Naive thymus-derived CD4-positive, alpha-beta T cell (primary cell): ENCODE measurements at regions not wholly inside any gene's neighbourhood (a gene's known extent, or its start where the extent isn't known, plus 50 kb on each side); places are given as distances from the start of the nearest gene placed in this dataset.

Source experiments
- ATAC-seq: fragments of 150-1000 bp; cut with Tn5 transposase; 2 replicates; pipeline ENCODE4 v1.10.0; 2021; ENCODE audit warnings: mild to moderate bottlenecking, moderate library complexity
- CTCF ChIA-PET: fragments of 350-600 bp; sonication (Branson Sonifier 250); formaldehyde crosslinking; loops from one replicate; lab custom pipeline; 2021; ENCODE audit warnings: antibody characterized with exemption; lab: Charles Lee
- POLR2A ChIA-PET: fragments of 350-600 bp; sonication (Branson Sonifier 250); formaldehyde crosslinking; loops from one replicate; lab custom pipeline; 2021; ENCODE audit warnings: antibody characterized with exemption, inconsistent platforms; lab: Charles Lee
- DNase-seq, 9 donors: peaks; one replicate each; pipeline versions ENCODE4 v3.0.0 to v3.0.0-alpha.2; 2020 to 2022; ENCODE audit warnings: mixed read lengths in 1 of 9
- H3K27ac ChIP-seq: one replicate; pipeline ENCODE4 v1.7.0; 2013; ENCODE audit warnings: mild to moderate bottlenecking, low read depth, low read length, moderate library complexity
- H3K27me3 ChIP-seq, 2 donors: one replicate each; pipeline ENCODE4 v1.7.0; 2013; ENCODE audit warnings: low read length in 2 of 2, mild to moderate bottlenecking in 2 of 2, moderate library complexity in 2 of 2; ENCODE audit not compliant: control insufficient read depth in 2 of 2, insufficient read depth in 2 of 2
- H3K36me3 ChIP-seq, 3 experiments: 1 replicate in 2 of 3; 2 replicates in 1 of 3; pipeline ENCODE4 v1.7.0; 2013; ENCODE audit warnings: low read length in 3 of 3, mild to moderate bottlenecking in 3 of 3, moderate library complexity in 1 of 3; ENCODE audit not compliant: insufficient read depth in 3 of 3, control insufficient read depth in 2 of 3
- H3K4me1 ChIP-seq, 2 donors: one replicate each; pipeline ENCODE4 v1.7.0; 2013; ENCODE audit warnings: low read length in 2 of 2, mild to moderate bottlenecking in 2 of 2, moderate library complexity in 1 of 2; ENCODE audit not compliant: control insufficient read depth in 2 of 2, insufficient read depth in 2 of 2
- H3K4me3 ChIP-seq: 2 replicates; pipeline ENCODE4 v1.7.0; 2013; ENCODE audit warnings: mild to moderate bottlenecking, low read length
- H3K9me3 ChIP-seq, 3 experiments: 1 replicate in 2 of 3; 2 replicates in 1 of 3; pipeline ENCODE4 v1.7.0; 2013; ENCODE audit warnings: low read length in 3 of 3; ENCODE audit not compliant: control insufficient read depth in 2 of 3
- H3K27ac Mint-ChIP-seq, 9 donors: one replicate each; pipeline ENCODE4 v1.8.0; 2020 to 2022; ENCODE audit warnings: mixed read lengths in 9 of 9, mild to moderate bottlenecking in 8 of 9, moderate library complexity in 5 of 9, inconsistent platforms in 2 of 9
- H3K27me3 Mint-ChIP-seq, 5 donors: one replicate each; pipeline ENCODE4 v1.8.0; 2021 to 2022; ENCODE audit warnings: mixed read lengths in 5 of 5, mild to moderate bottlenecking in 1 of 5
- H3K36me3 Mint-ChIP-seq, 5 donors: one replicate each; pipeline ENCODE4 v1.8.0; 2020 to 2022; ENCODE audit warnings: mixed read lengths in 5 of 5, mild to moderate bottlenecking in 3 of 5, inconsistent platforms in 1 of 5
- H3K4me1 Mint-ChIP-seq, 7 donors: one replicate each; pipeline ENCODE4 v1.8.0; 2020 to 2022; ENCODE audit warnings: mixed read lengths in 7 of 7, mild to moderate bottlenecking in 3 of 7, inconsistent platforms in 1 of 7
- H3K4me3 Mint-ChIP-seq, 10 donors: one replicate each; pipeline ENCODE4 v1.8.0; 2020 to 2022; ENCODE audit warnings: mild to moderate bottlenecking in 10 of 10, mixed read lengths in 10 of 10, moderate library complexity in 6 of 10, inconsistent platforms in 2 of 10
- H3K9me3 Mint-ChIP-seq, 11 donors: one replicate each; pipeline ENCODE4 v1.8.0; 2020 to 2022; ENCODE audit warnings: mixed read lengths in 11 of 11, mild to moderate bottlenecking in 4 of 11, inconsistent platforms in 1 of 11, moderate library complexity in 1 of 11
- intact Hi-C, 2 donors: fragments of 100-400 bp; cut with micrococcal nuclease; formaldehyde crosslinking; loops; one replicate each; pipeline ENCODE4 v1.15.1; 2023

GRCh38 chrX:39504227-39504626 is 593.5 kb downstream of the BCOR start:
- no peaks in the 10 kb centered on the region for H3K36me3 Mint-ChIP-seq
- H3K27me3 Mint-ChIP-seq: no peaks in the 10 kb centered on the region
- H3K27ac ChIP-seq: no peak overlapping the region
- ChIA-PET POLR2A (no interaction called here), CTCF (interaction anchor here (0.6 kb wide), 1 partner anchor 34 kb away, joined by 3 read pairs; no protein-coding TSS in a partner anchor)
- intact Hi-C loops: no loop called here
- peaks cover 0 to 10% (median 0%) of the 10 kb centered on the region in 11 donors for H3K9me3 Mint-ChIP-seq
- no peaks in the 10 kb centered on the region for H3K36me3 ChIP-seq
- peaks cover 4 to 7% of the 10 kb centered on the region in 2 donors for H3K4me1 ChIP-seq
- ATAC-seq (no peak), DNase-seq (no peak)
- peaks cover 0 to under 1% (median 0%) of the 10 kb centered on the region in 3 experiments for H3K9me3 ChIP-seq
- H3K4me3 ChIP-seq: no peak overlapping the region
- no peak overlapping the region for H3K27ac Mint-ChIP-seq
- H3K4me1 Mint-ChIP-seq: peaks cover 5 to 19% (median 15%) of the 10 kb centered on the region in 7 donors
- no peak overlapping the region for H3K4me3 Mint-ChIP-seq
- no peaks in the 10 kb centered on the region for H3K27me3 ChIP-seq

GRCh38 chrX:39504850-39505259 is 592.9 kb downstream of the BCOR start:
- H3K27ac ChIP-seq: no peak overlapping the region
- H3K27ac Mint-ChIP-seq: no peak overlapping the region
- H3K4me1 ChIP-seq: peaks cover 4 to 7% of the 10 kb centered on the region in 2 donors
- no peak overlapping the region for H3K4me3 Mint-ChIP-seq
- H3K4me1 Mint-ChIP-seq: peaks cover 8 to 22% (median 18%) of the 10 kb centered on the region in 7 donors
- no peaks in the 10 kb centered on the region for H3K27me3 Mint-ChIP-seq
- no peaks in the 10 kb centered on the region for H3K36me3 ChIP-seq
- H3K27me3 ChIP-seq: no peaks in the 10 kb centered on the region
- intact Hi-C loops: no loop called here
- ChIA-PET POLR2A (no interaction called here), CTCF (interaction anchor here (0.6 kb wide), 1 partner anchor 34 kb away, joined by 3 read pairs; no protein-coding TSS in a partner anchor)
- peaks cover 0 to 5% (median 0%) of the 10 kb centered on the region in 3 experiments for H3K9me3 ChIP-seq
- DNase-seq (no peak), ATAC-seq (no peak)
- peaks cover 0 to 4% (median 0%) of the 10 kb centered on the region in 5 donors for H3K36me3 Mint-ChIP-seq
- no peak overlapping the region for H3K4me3 ChIP-seq
- H3K9me3 Mint-ChIP-seq: peaks cover 0 to 16% (median 0%) of the 10 kb centered on the region in 11 donors

DNA sequence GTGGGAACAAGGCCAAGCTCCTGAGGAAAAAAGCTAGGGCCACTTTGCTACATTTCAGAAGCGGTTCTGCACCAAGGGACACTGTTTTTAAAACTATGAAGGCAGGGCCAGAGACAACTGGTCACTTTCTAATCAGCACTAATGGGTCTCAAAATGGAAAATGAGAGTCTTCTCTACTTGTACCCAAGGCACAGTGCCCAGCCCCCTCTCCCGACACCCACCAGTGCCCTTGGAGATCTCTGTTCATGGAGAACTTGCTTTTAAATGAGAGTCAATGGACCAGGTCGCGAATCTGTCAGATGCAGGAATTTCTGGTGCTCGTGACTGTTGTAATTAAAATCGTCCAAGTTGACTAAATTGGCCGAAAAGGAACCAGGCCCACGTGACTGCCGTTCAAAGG is 591.6 kb downstream of the BCOR start:
- no peak overlapping the region for H3K27ac ChIP-seq
- no peaks in the 10 kb centered on the region for H3K27me3 ChIP-seq
- intact Hi-C loops: no loop called here
- Mint-ChIP-seq H3K27me3 (no peaks in the 10 kb centered on the region), H3K36me3 (peaks cover 0 to 4% (median 0%) of the 10 kb centered on the region in 5 donors), H3K4me3 (no peak overlapping the region), H3K9me3 (peaks cover 0 to 22% (median 3%) of the 10 kb centered on the region in 11 donors), H3K4me1 (peaks cover 8 to 22% (median 18%) of the 10 kb centered on the region in 7 donors), H3K27ac (no peak overlapping the region)
- no peaks in the 10 kb centered on the region for H3K36me3 ChIP-seq
- H3K4me1 ChIP-seq: peaks cover 4 to 7% of the 10 kb centered on the region in 2 donors
- DNase-seq: no peak
- no peak overlapping the region for H3K4me3 ChIP-seq
- ATAC-seq: no peak
- H3K9me3 ChIP-seq: peaks cover 0 to 5% (median 0%) of the 10 kb centered on the region in 3 experiments
- ChIA-PET POLR2A (interaction anchor here (0.6 kb wide), 1 partner anchor 310 kb away, joined by 5 read pairs; no protein-coding TSS in a partner anchor), CTCF (no interaction called here)

DNA sequence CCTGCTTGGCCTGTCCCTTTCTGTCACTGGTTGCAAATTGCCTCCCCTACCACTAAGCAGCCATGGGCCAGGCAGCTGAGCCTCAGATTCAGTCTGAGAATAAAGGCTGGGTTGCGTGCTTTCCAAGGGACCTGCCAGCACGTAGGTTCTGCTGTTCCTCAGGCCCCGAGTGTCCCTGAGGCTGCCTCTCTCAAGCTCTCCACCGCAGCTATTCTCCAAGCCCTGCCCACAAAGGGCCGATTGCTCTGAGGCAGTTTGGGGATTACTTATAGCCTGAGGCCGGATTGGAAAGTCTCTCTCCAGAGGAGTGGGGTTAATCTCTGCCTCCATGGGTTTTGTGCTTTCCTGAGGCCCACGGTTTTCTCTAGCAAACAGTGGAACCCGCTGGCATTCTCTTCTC is 590.7 kb downstream of the BCOR start:
- Mint-ChIP-seq H3K4me3 (no peak overlapping the region), H3K27me3 (no peaks in the 10 kb centered on the region), H3K9me3 (peaks cover 0 to 22% (median 3%) of the 10 kb centered on the region in 11 donors), H3K36me3 (peaks cover 0 to 4% (median 0%) of the 10 kb centered on the region in 5 donors), H3K27ac (no peak overlapping the region), H3K4me1 (peaks cover 8 to 22% (median 18%) of the 10 kb centered on the region in 7 donors)
- POLR2A ChIA-PET: interaction anchor here (0.6 kb wide), 1 partner anchor 310 kb away, joined by 5 read pairs; no protein-coding TSS in a partner anchor
- ATAC-seq (no peak), DNase-seq (no peak)
- H3K4me3 ChIP-seq: no peak overlapping the region
- H3K27me3 ChIP-seq: no peaks in the 10 kb centered on the region
- H3K4me1 ChIP-seq: peaks cover 4 to 7% of the 10 kb centered on the region in 2 donors
- intact Hi-C loops: no loop called here
- no peaks in the 10 kb centered on the region for H3K36me3 ChIP-seq
- CTCF ChIA-PET: no interaction called here
- no peak overlapping the region for H3K27ac ChIP-seq
- H3K9me3 ChIP-seq: peaks cover 0 to 5% (median 0%) of the 10 kb centered on the region in 3 experiments

DNA sequence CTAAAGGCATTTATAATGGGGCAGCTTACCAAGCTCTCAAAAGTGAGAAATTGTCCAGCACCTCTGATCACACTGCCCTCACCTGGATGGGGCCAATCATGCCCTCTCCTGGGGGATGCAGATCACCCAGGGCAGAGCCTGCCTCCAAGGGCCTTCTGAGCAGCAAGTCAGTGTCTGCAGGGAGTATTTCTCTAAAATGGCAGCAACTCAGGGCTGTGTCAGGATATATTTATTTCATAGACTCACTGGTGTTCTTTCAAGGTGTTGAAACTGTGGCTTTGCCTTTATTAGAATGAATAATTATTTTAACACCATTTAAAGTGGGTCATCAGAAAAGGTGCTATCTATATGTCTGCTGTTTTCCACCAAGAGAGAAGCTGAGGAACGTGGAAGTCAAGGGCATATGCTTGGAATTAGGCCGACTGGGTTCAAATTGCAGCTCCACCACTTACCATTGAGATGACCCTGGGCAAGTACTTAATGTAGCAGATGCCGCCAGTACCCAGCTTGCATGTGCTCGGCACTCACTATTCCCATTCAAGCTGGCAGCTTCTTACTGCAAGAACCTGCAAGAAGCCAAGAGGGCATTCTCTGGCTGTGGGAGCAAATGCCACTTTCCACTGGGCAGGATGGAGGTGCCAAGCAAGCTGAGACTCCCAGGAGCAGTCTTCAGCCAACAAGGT is 590.0 kb downstream of the BCOR start:
- peaks cover 8 to 22% (median 18%) of the 10 kb centered on the region in 7 donors for H3K4me1 Mint-ChIP-seq
- Histone ChIP-seq H3K9me3 (peaks cover 0 to 5% (median 0%) of the 10 kb centered on the region in 3 experiments), H3K36me3 (no peaks in the 10 kb centered on the region), H3K27me3 (no peaks in the 10 kb centered on the region), H3K4me1 (peaks cover 4 to 7% of the 10 kb centered on the region in 2 donors), H3K4me3 (no peak overlapping the region), H3K27ac (no peak overlapping the region)
- DNase-seq (no peak), ATAC-seq (no peak)
- H3K4me3 Mint-ChIP-seq: peak overlapping the region in 4 of 10 donors; percentile 6 to 64 (median 27)
- intact Hi-C loops: no loop called here
- POLR2A ChIA-PET: no interaction called here
- no peaks in the 10 kb centered on the region for H3K27me3 Mint-ChIP-seq
- peak overlapping the region in 2 of 9 donors; percentile 50 to 51 for H3K27ac Mint-ChIP-seq
- H3K9me3 Mint-ChIP-seq: peaks cover 0 to 22% (median 3%) of the 10 kb centered on the region in 11 donors
- peaks cover 0 to 4% (median 0%) of the 10 kb centered on the region in 5 donors for H3K36me3 Mint-ChIP-seq
- CTCF ChIA-PET: no interaction called here

DNA sequence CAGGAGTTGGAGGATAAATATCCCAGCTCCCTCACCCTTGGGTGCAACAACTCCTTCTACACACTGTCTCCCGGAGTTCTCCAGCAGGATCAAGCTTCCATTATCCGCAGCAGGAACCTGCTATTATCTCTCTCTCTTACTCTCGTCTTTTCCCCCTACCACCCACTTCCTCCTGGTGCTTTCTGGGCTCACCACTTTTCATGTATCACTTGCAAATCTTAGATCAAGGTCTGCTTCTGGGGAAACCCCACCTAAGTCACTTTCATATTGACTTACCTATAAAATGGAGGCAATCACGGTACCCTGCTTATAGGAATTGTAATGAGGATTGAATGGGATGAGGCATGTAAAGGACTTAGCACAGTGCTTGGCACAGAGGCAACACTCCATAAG is 589.5 kb downstream of the BCOR start:
- H3K4me3 Mint-ChIP-seq: peak overlapping the region in 8 of 10 donors; percentile 6 to 64 (median 50)
- H3K36me3 ChIP-seq: no peaks in the 10 kb centered on the region
- POLR2A ChIA-PET: no interaction called here
- DNase-seq (peak in 7 of 9 donors; percentile 6 to 48 (median 29)), ATAC-seq (peak; percentile 74)
- H3K4me1 Mint-ChIP-seq: peaks cover 8 to 22% (median 18%) of the 10 kb centered on the region in 7 donors
- H3K27me3 ChIP-seq: no peaks in the 10 kb centered on the region
- peaks cover 0 to 5% (median 0%) of the 10 kb centered on the region in 3 experiments for H3K9me3 ChIP-seq
- peaks cover 0 to 4% (median 0%) of the 10 kb centered on the region in 5 donors for H3K36me3 Mint-ChIP-seq
- peaks cover 0 to 22% (median 3%) of the 10 kb centered on the region in 11 donors for H3K9me3 Mint-ChIP-seq
- H3K27me3 Mint-ChIP-seq: no peaks in the 10 kb centered on the region
- intact Hi-C loops: no loop called here
- H3K27ac ChIP-seq: no peak overlapping the region
- peaks cover 4 to 7% of the 10 kb centered on the region in 2 donors for H3K4me1 ChIP-seq
- H3K4me3 ChIP-seq: no peak overlapping the region
- CTCF ChIA-PET: no interaction called here
- H3K27ac Mint-ChIP-seq: peak overlapping the region in 4 of 9 donors; percentile 50 to 67 (median 53)
